HCT116 (cell line): ENCODE measurements at regions not wholly inside any gene's neighbourhood (a gene's known extent, or its start where the extent isn't known, plus 50 kb on each side); places are given as distances from the start of the nearest gene placed in this dataset.

ENCODE experiments used
- ATAC-seq: fragments of 200-7000 bp; cut with Tn5 transposase; 2 replicates; pipeline ENCODE4 v1.9.1; 2020; ENCODE audit warnings: mild to moderate bottlenecking, moderate library complexity
- BruUV-seq: library from RNA; stranded (reverse); fragments of 400-500 nt; replicated peaks from 2 replicates; lab custom pipeline; 2021; lab: Mats Ljungman, UMichigan
- CTCF ChIA-PET: fragments of 300-600 bp; sonication (Branson Sonifier 250); formaldehyde crosslinking; loops from one replicate; lab custom pipeline; 2021; ENCODE audit warnings: antibody characterized with exemption; lab: Charles Lee
- POLR2A ChIA-PET: fragments of 300-600, 350-600 bp; sonication (Branson Sonifier 250); formaldehyde crosslinking; loops from one replicate; lab custom pipeline; 2021; ENCODE audit warnings: antibody characterized with exemption; lab: Charles Lee
- RAD21 ChIA-PET, 2 experiments: fragments of 300-600 bp; sonication (Branson Sonifier 250); formaldehyde crosslinking; loops; one replicate each; lab custom pipeline; 2023; ENCODE audit warnings: low total read pairs in 2 of 2; ENCODE audit not compliant: uncharacterized antibody in 2 of 2, unreplicated experiment in 2 of 2, low non-redundant PET in 1 of 2; lab: Charles Lee
- DNase-seq: peaks from one replicate; pipeline ENCODE4 v3.0.0-alpha.2; 2010; ENCODE audit warnings: low read depth, low spot score
- H2AFZ ChIP-seq: fragments of 200-600 bp; shearing (Covaris generic), sonication (generic); 2 replicates; pipeline ENCODE4 v1.6.1; 2017; ENCODE audit warnings: low read depth, mixed run types, mixed read lengths, antibody characterized with exemption, low read length; ENCODE audit not compliant: poor library complexity, severe bottlenecking
- H3K27ac ChIP-seq: 2 replicates; pipeline ENCODE4 v1.5.1; 2012; ENCODE audit warnings: low read depth, low read length
- H3K27me3 ChIP-seq: fragments of 200-600 bp; sonication (generic); 2 replicates; pipeline ENCODE4 v1.6.1; 2016; ENCODE audit warnings: mixed run types, low read length, mixed read lengths; ENCODE audit not compliant: insufficient read depth
- H3K36me3 ChIP-seq, 2 experiments: fragments of 200-500 bp in 1 of 2; fragments of 200-600 bp in 1 of 2; sonication (Bioruptor generic) in 1 of 2; sonication (generic) in 1 of 2; 2 replicates each; pipeline versions ENCODE4 v1.5.1 to v1.6.1; 2014 to 2016; ENCODE audit warnings: low read length in 2 of 2, inconsistent platforms in 1 of 2, mixed read lengths in 1 of 2, mixed run types in 1 of 2; ENCODE audit not compliant: insufficient read depth in 2 of 2, control insufficient read depth in 1 of 2
- H3K4me1 ChIP-seq, 2 experiments: fragments of 200-600 bp in 1 of 2; sonication (generic) in 1 of 2; 2 replicates each; pipeline versions ENCODE4 v1.5.1 to v1.6.1; 2012 to 2017; ENCODE audit warnings: low read length in 2 of 2, inconsistent platforms in 1 of 2, mild to moderate bottlenecking in 1 of 2, mixed read lengths in 1 of 2, mixed run types in 1 of 2, moderate library complexity in 1 of 2; ENCODE audit not compliant: insufficient read depth in 2 of 2, control insufficient read depth in 1 of 2
- H3K4me2 ChIP-seq: fragments of 200-600 bp; sonication (generic); 2 replicates; pipeline ENCODE4 v1.6.1; 2017; ENCODE audit warnings: mixed run types, low read length, mixed read lengths
- H3K4me3 ChIP-seq, 2 experiments: fragments of 200-600 bp in 1 of 2; sonication (generic) in 1 of 2; replicated peaks in 1 of 2; 2 replicates each; pipeline ENCODE4 v1.5.1; 2011 to 2016; ENCODE audit warnings: low read length in 2 of 2, control low read depth in 1 of 2, low read depth in 1 of 2, mild to moderate bottlenecking in 1 of 2, mixed read lengths in 1 of 2, mixed run types in 1 of 2
- H3K79me2 ChIP-seq: fragments of 200-600 bp; sonication (generic); 2 replicates; pipeline ENCODE4 v1.6.1; 2017; ENCODE audit warnings: mild to moderate bottlenecking, mixed run types, low read length, moderate library complexity, mixed read lengths; ENCODE audit not compliant: insufficient read depth
- H3K9ac ChIP-seq: fragments of 200-600 bp; sonication (generic); 2 replicates; pipeline ENCODE4 v1.6.1; 2016; ENCODE audit warnings: low read length, mixed read lengths
- H3K9me2 ChIP-seq: fragments of 200-600 bp; sonication (generic), shearing (Covaris generic); 2 replicates; pipeline ENCODE4 v1.6.1; 2017; ENCODE audit warnings: mixed run types, mild to moderate bottlenecking, moderate library complexity; ENCODE audit not compliant: insufficient read depth
- H3K9me3 ChIP-seq, 2 experiments: fragments of 200-500 bp in 1 of 2; fragments of 200-600 bp in 1 of 2; sonication (Bioruptor generic) in 1 of 2; sonication (generic) in 1 of 2; 2 replicates each; pipeline ENCODE4 v1.6.1; 2014 to 2017; ENCODE audit warnings: low read length in 2 of 2, mixed read lengths in 2 of 2, inconsistent platforms in 1 of 2, low read depth in 1 of 2, mild to moderate bottlenecking in 1 of 2, mixed run types in 1 of 2, moderate library complexity in 1 of 2; ENCODE audit not compliant: control insufficient read depth in 1 of 2, insufficient read depth in 1 of 2
- H4K20me1 ChIP-seq: fragments of 200-600 bp; sonication (generic), shearing (Covaris generic); 2 replicates; pipeline ENCODE4 v1.6.1; 2017; ENCODE audit warnings: mixed run types, mild to moderate bottlenecking, moderate library complexity; ENCODE audit not compliant: insufficient read depth
- CBX3 ChIP-seq: IDR thresholded peaks from 2 replicates; pipeline ENCODE4 v1.6.1; 2012; ENCODE audit warnings: low read depth
- EGR1 ChIP-seq: IDR thresholded peaks from 2 replicates; pipeline ENCODE4 v1.6.1; 2012; ENCODE audit warnings: low read depth
- FOSL1 ChIP-seq: IDR thresholded peaks from 2 replicates; pipeline ENCODE4 v1.6.1; 2012; ENCODE audit warnings: low read depth
- POLR2A ChIP-seq: IDR thresholded peaks from 2 replicates; pipeline ENCODE4 v1.7.0; 2011; ENCODE audit warnings: borderline replicate concordance; ENCODE audit not compliant: insufficient read depth, insufficient read length; ENCODE audit errors: extremely low read depth
- POLR2AphosphoS5 ChIP-seq: IDR thresholded peaks from 2 replicates; pipeline ENCODE4 v1.6.1; 2011; ENCODE audit warnings: mild to moderate bottlenecking, low read depth, low read length, moderate library complexity
- TCF7L2 ChIP-seq: IDR thresholded peaks from 2 replicates; pipeline ENCODE4 v1.7.0; 2011; ENCODE audit warnings: borderline replicate concordance, inconsistent platforms; ENCODE audit not compliant: insufficient read depth, insufficient read length; ENCODE audit errors: extremely low read depth
- YY1 ChIP-seq: IDR thresholded peaks from 2 replicates; pipeline ENCODE4 v1.6.1; 2011; ENCODE audit warnings: low read length, low read depth, moderate library complexity, mild to moderate bottlenecking; ENCODE audit not compliant: insufficient replicate concordance; ENCODE audit errors: extremely low read depth
- intact Hi-C: fragments of 100-400 bp; cut with micrococcal nuclease; formaldehyde crosslinking; loops from 2 replicates; pipeline ENCODE4 v1.10.0; 2022
- TF ChIP-seq, protein P1 (sequence below): IDR thresholded peaks from 2 replicates; pipeline ENCODE4 v1.6.1; 2012; ENCODE audit warnings: low read depth
- TF ChIP-seq, protein P2 (sequence below): IDR thresholded peaks from 2 replicates; pipeline ENCODE4 v1.6.1; 2011; ENCODE audit warnings: mild to moderate bottlenecking, low read length, moderate library complexity; ENCODE audit not compliant: insufficient replicate concordance; ENCODE audit errors: extremely low read depth
- TF ChIP-seq, protein P3 (sequence below), 3 experiments: fragments of 200-600 bp in 1 of 3; sonication (generic) in 1 of 3; IDR thresholded peaks in 2 of 3; conservative IDR thresholded peaks in 1 of 3; 2 replicates each; pipeline ENCODE4 v1.5.1; 2012 to 2017; ENCODE audit warnings: low read depth in 2 of 3, low read length in 2 of 3, antibody characterized with exemption in 1 of 3, borderline replicate concordance in 1 of 3, control low read depth in 1 of 3, mild to moderate bottlenecking in 1 of 3, mixed read lengths in 1 of 3, mixed run types in 1 of 3, moderate library complexity in 1 of 3; ENCODE audit not compliant: insufficient read depth in 1 of 3

GRCh38 chr10:54958844-54959243, 157.8 kb upstream of the PCDH15 start:
- ATAC-seq (no peak), DNase-seq (no peak)
- POLR2A ChIA-PET, result no interaction called here

DNA sequence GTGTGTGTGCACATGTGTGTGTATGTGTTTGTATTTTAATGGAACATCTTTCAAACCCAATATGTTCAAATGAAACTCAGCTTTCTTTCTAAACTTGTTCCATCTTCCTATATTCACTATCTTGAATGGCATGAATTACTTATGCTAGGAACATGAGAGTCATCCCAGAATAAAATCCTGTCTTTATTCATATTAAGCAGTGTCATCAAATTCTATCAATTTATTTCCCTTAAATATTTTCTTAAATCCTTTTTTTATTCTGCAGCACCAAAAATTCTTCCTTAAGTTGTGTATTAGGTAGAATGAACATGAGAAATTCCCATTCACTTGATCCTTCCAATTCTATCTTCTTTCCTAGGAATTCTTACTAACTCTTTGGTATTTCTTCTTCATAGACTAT, 146.6 kb upstream of the PCDH15 start:
- CTCF ChIA-PET, result no interaction called here
- TF ChIP-seq POLR2AphosphoS5 (no peak), CBX3 (no peak), TCF7L2 (no peak), EGR1 (no peak)
- TF ChIP-seq, protein P1, sequence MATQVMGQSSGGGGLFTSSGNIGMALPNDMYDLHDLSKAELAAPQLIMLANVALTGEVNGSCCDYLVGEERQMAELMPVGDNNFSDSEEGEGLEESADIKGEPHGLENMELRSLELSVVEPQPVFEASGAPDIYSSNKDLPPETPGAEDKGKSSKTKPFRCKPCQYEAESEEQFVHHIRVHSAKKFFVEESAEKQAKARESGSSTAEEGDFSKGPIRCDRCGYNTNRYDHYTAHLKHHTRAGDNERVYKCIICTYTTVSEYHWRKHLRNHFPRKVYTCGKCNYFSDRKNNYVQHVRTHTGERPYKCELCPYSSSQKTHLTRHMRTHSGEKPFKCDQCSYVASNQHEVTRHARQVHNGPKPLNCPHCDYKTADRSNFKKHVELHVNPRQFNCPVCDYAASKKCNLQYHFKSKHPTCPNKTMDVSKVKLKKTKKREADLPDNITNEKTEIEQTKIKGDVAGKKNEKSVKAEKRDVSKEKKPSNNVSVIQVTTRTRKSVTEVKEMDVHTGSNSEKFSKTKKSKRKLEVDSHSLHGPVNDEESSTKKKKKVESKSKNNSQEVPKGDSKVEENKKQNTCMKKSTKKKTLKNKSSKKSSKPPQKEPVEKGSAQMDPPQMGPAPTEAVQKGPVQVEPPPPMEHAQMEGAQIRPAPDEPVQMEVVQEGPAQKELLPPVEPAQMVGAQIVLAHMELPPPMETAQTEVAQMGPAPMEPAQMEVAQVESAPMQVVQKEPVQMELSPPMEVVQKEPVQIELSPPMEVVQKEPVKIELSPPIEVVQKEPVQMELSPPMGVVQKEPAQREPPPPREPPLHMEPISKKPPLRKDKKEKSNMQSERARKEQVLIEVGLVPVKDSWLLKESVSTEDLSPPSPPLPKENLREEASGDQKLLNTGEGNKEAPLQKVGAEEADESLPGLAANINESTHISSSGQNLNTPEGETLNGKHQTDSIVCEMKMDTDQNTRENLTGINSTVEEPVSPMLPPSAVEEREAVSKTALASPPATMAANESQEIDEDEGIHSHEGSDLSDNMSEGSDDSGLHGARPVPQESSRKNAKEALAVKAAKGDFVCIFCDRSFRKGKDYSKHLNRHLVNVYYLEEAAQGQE, result no peak
- TF ChIP-seq, protein P2, sequence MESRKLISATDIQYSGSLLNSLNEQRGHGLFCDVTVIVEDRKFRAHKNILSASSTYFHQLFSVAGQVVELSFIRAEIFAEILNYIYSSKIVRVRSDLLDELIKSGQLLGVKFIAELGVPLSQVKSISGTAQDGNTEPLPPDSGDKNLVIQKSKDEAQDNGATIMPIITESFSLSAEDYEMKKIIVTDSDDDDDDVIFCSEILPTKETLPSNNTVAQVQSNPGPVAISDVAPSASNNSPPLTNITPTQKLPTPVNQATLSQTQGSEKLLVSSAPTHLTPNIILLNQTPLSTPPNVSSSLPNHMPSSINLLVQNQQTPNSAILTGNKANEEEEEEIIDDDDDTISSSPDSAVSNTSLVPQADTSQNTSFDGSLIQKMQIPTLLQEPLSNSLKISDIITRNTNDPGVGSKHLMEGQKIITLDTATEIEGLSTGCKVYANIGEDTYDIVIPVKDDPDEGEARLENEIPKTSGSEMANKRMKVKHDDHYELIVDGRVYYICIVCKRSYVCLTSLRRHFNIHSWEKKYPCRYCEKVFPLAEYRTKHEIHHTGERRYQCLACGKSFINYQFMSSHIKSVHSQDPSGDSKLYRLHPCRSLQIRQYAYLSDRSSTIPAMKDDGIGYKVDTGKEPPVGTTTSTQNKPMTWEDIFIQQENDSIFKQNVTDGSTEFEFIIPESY, result no peak

More at GRCh38 chr10:54958844-54959243, 157.8 kb upstream of the PCDH15 start:
- no peak overlapping the region for H3K9ac ChIP-seq
- RAD21 ChIA-PET, result no interaction called here
- H3K27me3 ChIP-seq, result no peaks in the 10 kb centered on the region
- no peaks in the 10 kb centered on the region for H3K9me2 ChIP-seq
- no peaks in the 10 kb centered on the region for H4K20me1 ChIP-seq
- intact Hi-C loops, result no loop called here
- no peak overlapping the region for H3K4me2 ChIP-seq
- H3K4me3 ChIP-seq, result no peak overlapping the region
- no peak overlapping the region for H3K27ac ChIP-seq
- CTCF ChIA-PET, result no interaction called here
- TF ChIP-seq, protein P3, sequence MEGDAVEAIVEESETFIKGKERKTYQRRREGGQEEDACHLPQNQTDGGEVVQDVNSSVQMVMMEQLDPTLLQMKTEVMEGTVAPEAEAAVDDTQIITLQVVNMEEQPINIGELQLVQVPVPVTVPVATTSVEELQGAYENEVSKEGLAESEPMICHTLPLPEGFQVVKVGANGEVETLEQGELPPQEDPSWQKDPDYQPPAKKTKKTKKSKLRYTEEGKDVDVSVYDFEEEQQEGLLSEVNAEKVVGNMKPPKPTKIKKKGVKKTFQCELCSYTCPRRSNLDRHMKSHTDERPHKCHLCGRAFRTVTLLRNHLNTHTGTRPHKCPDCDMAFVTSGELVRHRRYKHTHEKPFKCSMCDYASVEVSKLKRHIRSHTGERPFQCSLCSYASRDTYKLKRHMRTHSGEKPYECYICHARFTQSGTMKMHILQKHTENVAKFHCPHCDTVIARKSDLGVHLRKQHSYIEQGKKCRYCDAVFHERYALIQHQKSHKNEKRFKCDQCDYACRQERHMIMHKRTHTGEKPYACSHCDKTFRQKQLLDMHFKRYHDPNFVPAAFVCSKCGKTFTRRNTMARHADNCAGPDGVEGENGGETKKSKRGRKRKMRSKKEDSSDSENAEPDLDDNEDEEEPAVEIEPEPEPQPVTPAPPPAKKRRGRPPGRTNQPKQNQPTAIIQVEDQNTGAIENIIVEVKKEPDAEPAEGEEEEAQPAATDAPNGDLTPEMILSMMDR (IDR thresholded peaks at IDR 0.05 in 2 of 3, conservative IDR thresholded peaks at IDR 0.05 in 1 of 3; ENCODE audit: borderline replicate concordance in 1 of 3, insufficient read depth in 1 of 3, low read depth in 2 of 3, low read length in 2 of 3), result no peak
- TF ChIP-seq POLR2A, result no peak
- TF ChIP-seq EGR1, result no peak
- no peak for TF ChIP-seq CBX3
- TF ChIP-seq TCF7L2, result no peak
- TF ChIP-seq YY1, result no peak
- TF ChIP-seq FOSL1, result no peak
- H3K79me2 ChIP-seq, result no peaks in the 10 kb centered on the region
- no peak overlapping the region for H2AFZ ChIP-seq
- no TSS peak for BruUV-seq
- no peaks in the 10 kb centered on the region for H3K36me3 ChIP-seq
- no peaks in the 10 kb centered on the region for H3K4me1 ChIP-seq
- H3K9me3 ChIP-seq, result peaks cover 22 to 30% of the 10 kb centered on the region in 2 experiments; a peak in 2 of 4 replicates

More for the DNA sequence above, 146.6 kb upstream of the PCDH15 start:
- Histone ChIP-seq H3K9ac (no peak overlapping the region), H3K27ac (no peak overlapping the region), H3K4me1 (no peaks in the 10 kb centered on the region), H4K20me1 (no peaks in the 10 kb centered on the region), H3K9me2 (no peaks in the 10 kb centered on the region), H3K36me3 (no peaks in the 10 kb centered on the region), H2AFZ (no peak overlapping the region), H3K27me3 (no peaks in the 10 kb centered on the region), H3K4me2 (no peak overlapping the region), H3K9me3 (peaks cover 17 to 30% of the 10 kb centered on the region in 2 experiments; a peak in 3 of 4 replicates), H3K4me3 (no peak overlapping the region), H3K79me2 (no peaks in the 10 kb centered on the region)
- BruUV-seq, result no TSS peak
- RAD21 ChIA-PET, result no interaction called here
- ATAC-seq (no peak), DNase-seq (no peak)
- intact Hi-C loops, result no loop called here
- POLR2A ChIA-PET, result no interaction called here
